Endothelial cell of umbilical vein (primary cell): ENCODE measurements at regions not wholly inside any gene's neighbourhood (a gene's known extent, or its start where the extent isn't known, plus 50 kb on each side); places are given as distances from the start of the nearest gene placed in this dataset.

ENCODE experiments used
- BruUV-seq: library from RNA; stranded (reverse); fragments of 400-500 nt; replicated peaks from 2 replicates; lab custom pipeline; 2021; lab: Mats Ljungman, UMichigan
- CTCF ChIA-PET: fragments of 300-600, 350-600 bp; sonication (Branson Sonifier 250); formaldehyde crosslinking; loops from one replicate; lab custom pipeline; 2021; ENCODE audit warnings: antibody characterized with exemption, inconsistent platforms; lab: Charles Lee
- POLR2A ChIA-PET: fragments of 300-600, 350-600 bp; sonication (Branson Sonifier 250); formaldehyde crosslinking; loops from one replicate; lab custom pipeline; 2021; ENCODE audit warnings: antibody characterized with exemption, inconsistent platforms; lab: Charles Lee
- DNase-seq: peaks from one replicate; pipeline ENCODE4 v3.0.0-alpha.2; 2011; ENCODE audit warnings: low read depth, low spot score
- FAIRE-seq: peaks from 2 replicates; lab custom pipeline; 2011; peaks lifted over from hg19 to GRCh38; lab: Jason Lieb, UNC
- H2AFZ ChIP-seq: 2 replicates; pipeline ENCODE4 v1.6.0; 2012; ENCODE audit warnings: low read depth, low read length, control low read depth, inconsistent platforms
- H3K27ac ChIP-seq: 2 replicates; pipeline ENCODE4 v1.5.1; 2011; ENCODE audit warnings: low read depth, mild to moderate bottlenecking, control low read depth, low read length, moderate library complexity; ENCODE audit not compliant: insufficient read depth
- H3K27me3 ChIP-seq, 2 experiments: 2 replicates each; pipeline versions ENCODE4 v1.6.0 to v1.6.1; 2011; ENCODE audit warnings: low read length in 2 of 2, mixed read lengths in 1 of 2; ENCODE audit not compliant: control insufficient read depth in 2 of 2, insufficient read depth in 2 of 2
- H3K36me3 ChIP-seq, 2 experiments: 2 replicates in 1 of 2; 3 replicates in 1 of 2; pipeline ENCODE4 v1.5.1; 2011; ENCODE audit warnings: low read length in 2 of 2, mild to moderate bottlenecking in 1 of 2, moderate library complexity in 1 of 2; ENCODE audit not compliant: control insufficient read depth in 2 of 2, insufficient read depth in 2 of 2; ENCODE audit errors: extremely low read depth in 1 of 2
- H3K4me1 ChIP-seq: 3 replicates; pipeline ENCODE4 v1.5.1; 2011; ENCODE audit warnings: mild to moderate bottlenecking, low read length; ENCODE audit not compliant: control insufficient read depth, insufficient read depth; ENCODE audit errors: extremely low read depth
- H3K4me2 ChIP-seq: 2 replicates; pipeline ENCODE4 v1.6.1; 2011; ENCODE audit warnings: low read length, control low read depth, mixed read lengths; ENCODE audit not compliant: insufficient read depth
- H3K4me3 ChIP-seq, 3 experiments: fragments of 200-600 bp in 1 of 3; sonication (generic), shearing (Covaris generic) in 1 of 3; replicated peaks in 1 of 3; 2 replicates each; pipeline ENCODE4 v1.5.1; 2011 to 2016; ENCODE audit warnings: control low read depth in 3 of 3, low read length in 3 of 3, mild to moderate bottlenecking in 2 of 3, inconsistent platforms in 1 of 3, low read depth in 1 of 3, moderate library complexity in 1 of 3; ENCODE audit not compliant: insufficient read depth in 1 of 3
- H3K79me2 ChIP-seq: 2 replicates; pipeline ENCODE4 v1.6.0; 2012; ENCODE audit warnings: low read length, inconsistent platforms; ENCODE audit not compliant: control insufficient read depth, insufficient read depth
- H3K9ac ChIP-seq: replicated peaks from 2 replicates; pipeline ENCODE3; 2011; ENCODE audit warnings: low read length, control low read depth; ENCODE audit not compliant: insufficient read depth; ENCODE audit errors: extremely low read depth
- H3K9me1 ChIP-seq: replicated peaks from 3 replicates; pipeline ENCODE4 v1.6.0; 2011; ENCODE audit warnings: mild to moderate bottlenecking, low read length; ENCODE audit not compliant: control insufficient read depth, insufficient read depth; ENCODE audit errors: extremely low read depth
- H3K9me3 ChIP-seq: replicated peaks from 2 replicates; pipeline ENCODE4 v1.5.1; 2012; ENCODE audit warnings: low read length, inconsistent platforms; ENCODE audit not compliant: control insufficient read depth, insufficient read depth
- H4K20me1 ChIP-seq: replicated peaks from 2 replicates; pipeline ENCODE3; 2011; ENCODE audit warnings: mild to moderate bottlenecking, low read length; ENCODE audit not compliant: control insufficient read depth, insufficient read depth; ENCODE audit errors: extremely low read depth
- CTCF ChIP-seq, 2 donors: IDR thresholded peaks; 1 replicate in 1 of 2; 2 replicates in 1 of 2; pipeline ENCODE4 v1.5.1; 2011; ENCODE audit warnings: low read length in 2 of 2, mild to moderate bottlenecking in 2 of 2, moderate library complexity in 2 of 2, control low read depth in 1 of 2, inconsistent platforms in 1 of 2, low read depth in 1 of 2; ENCODE audit not compliant: insufficient read depth in 1 of 2; ENCODE audit errors: extremely low read depth in 1 of 2
- EZH2 ChIP-seq: IDR thresholded peaks from 2 replicates; pipeline ENCODE4 v1.6.1; 2012; ENCODE audit warnings: borderline replicate concordance, low read depth, mild to moderate bottlenecking, moderate library complexity, low read length, inconsistent platforms; ENCODE audit not compliant: severe bottlenecking
- FOS ChIP-seq: IDR thresholded peaks from 2 replicates; pipeline ENCODE4 v1.6.1; 2011; ENCODE audit warnings: mild to moderate bottlenecking, low read length, moderate library complexity, borderline replicate concordance; ENCODE audit not compliant: insufficient read depth
- GATA2 ChIP-seq: IDR thresholded peaks from 2 replicates; pipeline ENCODE4 v1.7.0; 2011; ENCODE audit warnings: low read depth, mild to moderate bottlenecking, moderate library complexity, mixed read lengths, low read length; ENCODE audit not compliant: insufficient read length, insufficient read depth
- JUN ChIP-seq: IDR thresholded peaks from 2 replicates; pipeline ENCODE4 v1.6.1; 2011; ENCODE audit warnings: borderline replicate concordance, low read depth; ENCODE audit not compliant: insufficient read length, insufficient read depth
- MAX ChIP-seq: IDR thresholded peaks from 2 replicates; pipeline ENCODE4 v1.6.1; 2011; ENCODE audit not compliant: insufficient read depth, insufficient read length
- MYC ChIP-seq: IDR thresholded peaks from one replicate; pipeline ENCODE4 v1.6.1; 2011; ENCODE audit warnings: mild to moderate bottlenecking, low read depth, low read length
- POLR2A ChIP-seq: IDR thresholded peaks from 2 replicates; pipeline ENCODE4 v1.6.1; 2012; ENCODE audit warnings: low read depth, mild to moderate bottlenecking, control low read depth, low read length
- POLR2AphosphoS5 ChIP-seq: IDR thresholded peaks from 2 replicates; pipeline ENCODE4 v1.6.1; 2012; ENCODE audit warnings: low read depth, mild to moderate bottlenecking, control low read depth, low read length, moderate library complexity; ENCODE audit not compliant: insufficient read depth
- dilution Hi-C: fragments of 300-500 bp; cut with MboI; formaldehyde crosslinking; loops from one replicate; pipeline ENCODE4 v1.15.0; 2019; ENCODE audit warnings: low sequenced_read_pairs; ENCODE audit not compliant: extremely low pct_ligation_motif_present
- intact Hi-C: fragments of 100-400 bp; cut with micrococcal nuclease; formaldehyde crosslinking; loops from one replicate; pipeline ENCODE4 v1.10.0; 2022

GRCh38 chr16:65272699-65273414, 151.0 kb upstream of the CDH11 start:
- no peak overlapping the region for H3K27ac ChIP-seq
- H3K27me3 ChIP-seq: no peaks in the 10 kb centered on the region
- intact Hi-C loops (no loop called here), dilution Hi-C loops (no loop called here)
- FAIRE-seq (no peak), DNase-seq (no peak)
- no peak overlapping the region for H3K4me2 ChIP-seq
- no peaks in the 10 kb centered on the region for H3K79me2 ChIP-seq
- TF ChIP-seq POLR2AphosphoS5 (no peak), JUN (no peak)
- no peak overlapping the region for H3K4me3 ChIP-seq
- H3K9me3 ChIP-seq: no peaks in the 10 kb centered on the region
- no peak overlapping the region for H3K9ac ChIP-seq
- no TSS peak for BruUV-seq
- no peak overlapping the region for H2AFZ ChIP-seq
- H3K9me1 ChIP-seq: no peaks in the 10 kb centered on the region
- H4K20me1 ChIP-seq: no peaks in the 10 kb centered on the region
- H3K4me1 ChIP-seq: no peaks in the 10 kb centered on the region
- POLR2A ChIA-PET: no interaction called here
- H3K36me3 ChIP-seq: no peaks in the 10 kb centered on the region
- CTCF ChIA-PET: no interaction called here

- Histone ChIP-seq H2AFZ (no peak overlapping the region), H3K9me1 (no peaks in the 10 kb centered on the region), H3K27me3 (no peaks in the 10 kb centered on the region), H3K9ac (no peak overlapping the region), H3K4me1 (no peaks in the 10 kb centered on the region), H3K4me2 (no peak overlapping the region), H3K4me3 (no peak overlapping the region), H3K27ac (no peak overlapping the region), H3K36me3 (no peaks in the 10 kb centered on the region), H3K9me3 (no peaks in the 10 kb centered on the region), H4K20me1 (no peaks in the 10 kb centered on the region), H3K79me2 (no peaks in the 10 kb centered on the region)
- TF ChIP-seq GATA2 (no peak), MYC (no peak), EZH2 (no peak), FOS (no peak), CTCF (IDR thresholded peaks at IDR 0.05; ENCODE audit: extremely low read depth in 1 of 2, insufficient read depth in 1 of 2, low read depth in 1 of 2, low read length in 2 of 2) (no peak), JUN (no peak), MAX (no peak), POLR2AphosphoS5 (no peak), POLR2A (no peak)
- FAIRE-seq: no peak
- ChIA-PET POLR2A (no interaction called here), CTCF (no interaction called here)
- intact Hi-C loops: no loop called here
- no TSS peak for BruUV-seq
- DNase-seq: no peak
- dilution Hi-C loops: no loop called here
Measured at GRCh38 chr16:65271996-65272395, 150.1 kb upstream of the CDH11 start.
